C4-2B (cell line): ENCODE measurements at regions not wholly inside any gene's neighbourhood (a gene's known extent, or its start where the extent isn't known, plus 50 kb on each side); places are given as distances from the start of the nearest gene placed in this dataset.

ENCODE experiments used
- CTCF ChIP-seq: fragments of 450-650 bp; conservative IDR thresholded peaks from 2 replicates; pipeline ENCODE4 v1.5.1; 2017; ENCODE audit warnings: mild to moderate bottlenecking
- ZFX ChIP-seq: fragments of 450-650 bp; IDR thresholded peaks from 2 replicates; pipeline ENCODE4 v1.6.1; 2017

GRCh38 chrX:23505531-23506303 is 161.6 kb upstream of the PRDX4 start:
- TF ChIP-seq CTCF (no peak), ZFX (no peak)
